ENCODE measurements at regions not wholly inside any gene's neighbourhood (a gene's known extent, or its start where the extent isn't known, plus 50 kb on each side); places are given as distances from the start of the nearest gene placed in this dataset.

DNA sequence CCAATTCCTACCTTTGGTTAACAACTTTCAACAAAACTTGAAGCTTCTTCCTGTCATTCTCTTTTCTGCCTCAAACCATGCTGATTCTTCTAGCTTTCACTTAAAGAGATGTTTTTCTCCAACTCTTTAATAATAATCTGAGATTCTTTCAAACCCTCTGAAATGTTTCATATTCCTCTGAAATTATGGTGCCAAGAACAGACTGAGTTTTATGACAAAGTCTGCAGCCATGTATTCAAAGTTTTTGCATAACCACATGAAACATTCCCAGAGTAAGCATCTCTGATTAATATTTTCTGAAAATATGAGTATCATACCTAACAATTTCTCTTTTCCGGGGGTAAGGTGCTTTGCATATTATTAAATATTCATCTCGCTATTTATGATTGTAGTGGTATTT is 59.1 kb upstream of the DCN start:
- DNase-seq (ENCODE audit: low read depth): no peak

- DNase-seq (ENCODE audit: low read depth): no peak
Measured at GRCh38 chr12:91240386-91241095, 57.9 kb upstream of the DCN start.

DNA sequence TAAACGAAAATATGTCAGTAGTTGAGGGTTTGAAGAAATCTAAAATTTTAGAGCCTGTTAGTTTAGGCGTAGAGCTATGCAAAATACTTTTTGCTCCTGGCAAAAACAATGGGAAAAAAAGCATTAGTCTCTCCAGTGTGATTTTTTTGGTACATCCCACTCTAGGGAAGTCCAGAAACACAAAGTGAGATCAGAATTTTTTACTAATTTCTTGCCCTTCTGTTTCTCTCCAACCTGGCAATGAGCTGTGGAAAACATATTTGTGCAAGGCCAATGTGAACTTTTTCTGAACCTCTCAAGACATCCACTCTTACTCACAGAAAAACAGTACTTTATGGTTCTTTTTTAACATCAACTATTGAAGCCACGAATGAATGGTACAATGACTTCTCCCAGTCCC is 56.9 kb upstream of the DCN start:
- DNase-seq (ENCODE audit: low read depth): no peak

Data from activated T-helper 1 cell treated with Interleukin-2 at 50 U/mL for 16 hours (primary cell).